Lower leg skin (tissue), 3 donors: ENCODE measurements at regions not wholly inside any gene's neighbourhood (a gene's known extent, or its start where the extent isn't known, plus 50 kb on each side); places are given as distances from the start of the nearest gene placed in this dataset.

ENCODE experiments used
- POLR2A ChIP-seq, 2 donors: fragments of 450-650 bp; IDR thresholded peaks; one replicate each; pipeline ENCODE4 v1.6.1; 2016 to 2017; ENCODE audit warnings: antibody characterized with exemption in 2 of 2, mild to moderate bottlenecking in 1 of 2, moderate library complexity in 1 of 2
- TF ChIP-seq, protein P1 (sequence below), 3 donors: fragments of 450-650 bp; IDR thresholded peaks; one replicate each; pipeline ENCODE4 v1.5.1; 2016; ENCODE audit warnings: antibody characterized with exemption in 3 of 3, mild to moderate bottlenecking in 3 of 3, moderate library complexity in 2 of 3

GRCh38 chr13:107091428-107091827, 523.5 kb upstream of the ARGLU1 start:
- TF ChIP-seq, protein P1, sequence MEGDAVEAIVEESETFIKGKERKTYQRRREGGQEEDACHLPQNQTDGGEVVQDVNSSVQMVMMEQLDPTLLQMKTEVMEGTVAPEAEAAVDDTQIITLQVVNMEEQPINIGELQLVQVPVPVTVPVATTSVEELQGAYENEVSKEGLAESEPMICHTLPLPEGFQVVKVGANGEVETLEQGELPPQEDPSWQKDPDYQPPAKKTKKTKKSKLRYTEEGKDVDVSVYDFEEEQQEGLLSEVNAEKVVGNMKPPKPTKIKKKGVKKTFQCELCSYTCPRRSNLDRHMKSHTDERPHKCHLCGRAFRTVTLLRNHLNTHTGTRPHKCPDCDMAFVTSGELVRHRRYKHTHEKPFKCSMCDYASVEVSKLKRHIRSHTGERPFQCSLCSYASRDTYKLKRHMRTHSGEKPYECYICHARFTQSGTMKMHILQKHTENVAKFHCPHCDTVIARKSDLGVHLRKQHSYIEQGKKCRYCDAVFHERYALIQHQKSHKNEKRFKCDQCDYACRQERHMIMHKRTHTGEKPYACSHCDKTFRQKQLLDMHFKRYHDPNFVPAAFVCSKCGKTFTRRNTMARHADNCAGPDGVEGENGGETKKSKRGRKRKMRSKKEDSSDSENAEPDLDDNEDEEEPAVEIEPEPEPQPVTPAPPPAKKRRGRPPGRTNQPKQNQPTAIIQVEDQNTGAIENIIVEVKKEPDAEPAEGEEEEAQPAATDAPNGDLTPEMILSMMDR (IDR thresholded peaks at IDR 0.05): no peak
- TF ChIP-seq POLR2A (IDR thresholded peaks at IDR 0.05): no peak
